H1 (cell line): ENCODE measurements at regions not wholly inside any gene's neighbourhood (a gene's known extent, or its start where the extent isn't known, plus 50 kb on each side); places are given as distances from the start of the nearest gene placed in this dataset.
A peak's percentile ranks its signal among the peaks of the same experiment; 100 is the strongest.

ENCODE experiments used
- CTCF ChIA-PET: fragments of 300-600 bp; sonication (Branson Sonifier 250); formaldehyde crosslinking; loops from one replicate; lab custom pipeline; 2021; ENCODE audit not compliant: partially characterized antibody; lab: Charles Lee
- POLR2A ChIA-PET: fragments of 300-600 bp; sonication (Branson Sonifier 250); formaldehyde crosslinking; loops from one replicate; lab custom pipeline; 2021; ENCODE audit warnings: inconsistent platforms; ENCODE audit not compliant: partially characterized antibody; lab: Charles Lee
- DNase-seq, 2 experiments: peaks; one replicate each; pipeline versions ENCODE4 v3.0.0 to v3.0.0-alpha.2; 2010 to 2022; ENCODE audit warnings: low spot score in 2 of 2, low read depth in 1 of 2, mixed read lengths in 1 of 2
- FAIRE-seq: peaks from 2 replicates; lab custom pipeline; 2011; peaks lifted over from hg19 to GRCh38; lab: Jason Lieb, UNC
- H2AFZ ChIP-seq: 2 replicates; pipeline ENCODE4 v1.8.1; 2012; ENCODE audit warnings: low read length, inconsistent platforms
- H2AK5ac ChIP-seq: 2 replicates; pipeline ENCODE4 v1.6.1; 2013; ENCODE audit warnings: low read depth, low read length
- H2BK120ac ChIP-seq: replicated peaks from 2 replicates; pipeline ENCODE3; 2013; ENCODE audit warnings: low read depth, low read length, inconsistent platforms
- H2BK12ac ChIP-seq: 2 replicates; pipeline ENCODE4 v1.6.1; 2013; ENCODE audit warnings: low read depth, low read length
- H2BK15ac ChIP-seq: 2 replicates; pipeline ENCODE4 v1.6.1; 2013; ENCODE audit warnings: low read length
- H2BK20ac ChIP-seq: 2 replicates; pipeline ENCODE4 v1.6.1; 2013; ENCODE audit warnings: low read length
- H2BK5ac ChIP-seq: 2 replicates; pipeline ENCODE4 v1.6.1; 2013; ENCODE audit warnings: low read depth, low read length
- H3K14ac ChIP-seq: 2 replicates; pipeline ENCODE4 v1.6.1; 2013; ENCODE audit warnings: inconsistent platforms; ENCODE audit not compliant: insufficient read length
- H3K18ac ChIP-seq: 2 replicates; pipeline ENCODE4 v1.6.1; 2013; ENCODE audit warnings: low read length; ENCODE audit errors: extremely low read depth
- H3K23ac ChIP-seq: 2 replicates; pipeline ENCODE4 v1.6.1; 2013; ENCODE audit warnings: inconsistent platforms; ENCODE audit not compliant: insufficient read length
- H3K23me2 ChIP-seq: 2 replicates; pipeline ENCODE4 v1.6.1; 2013; ENCODE audit warnings: low read depth, low read length
- H3K27ac ChIP-seq: 2 replicates; pipeline ENCODE4 v1.6.1; 2011; ENCODE audit warnings: low read depth, low read length, inconsistent platforms
- H3K27me3 ChIP-seq, 4 experiments: replicated peaks in 1 of 4; 1 replicate in 1 of 4; 2 replicates in 3 of 4; pipeline versions ENCODE4 v1.6.1 to v1.8.1; 2011 to 2013; ENCODE audit warnings: low read length in 3 of 4, mild to moderate bottlenecking in 3 of 4, inconsistent platforms in 2 of 4, mixed read lengths in 2 of 4, moderate library complexity in 1 of 4; ENCODE audit not compliant: control insufficient read depth in 3 of 4, insufficient read depth in 3 of 4; ENCODE audit errors: extremely low read depth in 1 of 4
- H3K36me3 ChIP-seq, 4 experiments: 2 replicates each; pipeline versions ENCODE4 v1.6.1 to v1.8.1; 2011 to 2013; ENCODE audit warnings: mild to moderate bottlenecking in 4 of 4, low read length in 3 of 4, moderate library complexity in 2 of 4, control low read depth in 1 of 4, inconsistent platforms in 1 of 4; ENCODE audit not compliant: insufficient read depth in 4 of 4, control insufficient read depth in 2 of 4
- H3K4ac ChIP-seq: replicated peaks from 2 replicates; pipeline ENCODE3; 2013; ENCODE audit warnings: low read length, low read depth, mixed read lengths, inconsistent platforms; ENCODE audit not compliant: insufficient read length
- H3K4me1 ChIP-seq, 4 experiments: replicated peaks in 1 of 4; 1 replicate in 1 of 4; 2 replicates in 3 of 4; pipeline versions ENCODE4 v1.6.1 to v1.8.1; 2011 to 2013; ENCODE audit warnings: low read length in 3 of 4, inconsistent platforms in 2 of 4, mixed read lengths in 1 of 4; ENCODE audit not compliant: insufficient read depth in 4 of 4, control insufficient read depth in 3 of 4
- H3K4me2 ChIP-seq, 2 experiments: 2 replicates each; pipeline versions ENCODE4 v1.6.1 to v1.8.1; 2011 to 2013; ENCODE audit warnings: low read depth in 2 of 2, low read length in 2 of 2, control low read depth in 1 of 2, inconsistent platforms in 1 of 2, mild to moderate bottlenecking in 1 of 2; ENCODE audit not compliant: insufficient read depth in 1 of 2
- H3K4me3 ChIP-seq, 4 experiments: fragments of 200-600, 300-600 bp in 1 of 4; sonication (generic), shearing (Covaris generic), sonication (Bioruptor Twin) in 1 of 4; 2 replicates each; pipeline versions ENCODE4 v1.5.1 to v1.8.1; 2011 to 2016; ENCODE audit warnings: low read length in 4 of 4, low read depth in 3 of 4, control low read depth in 2 of 4, inconsistent platforms in 2 of 4, mild to moderate bottlenecking in 2 of 4, mixed read lengths in 1 of 4, moderate library complexity in 1 of 4; ENCODE audit not compliant: insufficient read depth in 2 of 4; ENCODE audit errors: extremely low read depth in 1 of 4
- H3K56ac ChIP-seq: replicated peaks from 2 replicates; pipeline ENCODE3; 2013; ENCODE audit warnings: low read depth, mild to moderate bottlenecking, mixed read lengths, low read length, inconsistent platforms; ENCODE audit not compliant: insufficient read length
- H3K79me1 ChIP-seq: 2 replicates; pipeline ENCODE4 v1.6.1; 2013; ENCODE audit warnings: low read depth, low read length, control low read depth
- H3K79me2 ChIP-seq, 2 experiments: 2 replicates each; pipeline versions ENCODE4 v1.6.1 to v1.8.1; 2012 to 2013; ENCODE audit warnings: low read length in 2 of 2, mild to moderate bottlenecking in 2 of 2, inconsistent platforms in 1 of 2; ENCODE audit not compliant: insufficient read depth in 2 of 2, control insufficient read depth in 1 of 2
- H3K9ac ChIP-seq, 4 experiments: replicated peaks in 1 of 4; 1 replicate in 1 of 4; 2 replicates in 3 of 4; pipeline versions ENCODE4 v1.6.1 to v1.8.1; 2011 to 2013; ENCODE audit warnings: low read depth in 3 of 4, low read length in 3 of 4, control low read depth in 2 of 4, mild to moderate bottlenecking in 2 of 4, moderate library complexity in 2 of 4, inconsistent platforms in 1 of 4; ENCODE audit errors: extremely low read depth in 1 of 4
- H3K9me3 ChIP-seq, 2 experiments: 2 replicates each; pipeline versions ENCODE4 v1.6.1 to v1.8.1; 2012 to 2013; ENCODE audit warnings: mild to moderate bottlenecking in 2 of 2, moderate library complexity in 2 of 2, control low read depth in 1 of 2, inconsistent platforms in 1 of 2, low read depth in 1 of 2, low read length in 1 of 2, mixed read lengths in 1 of 2; ENCODE audit not compliant: insufficient read depth in 2 of 2
- H4K20me1 ChIP-seq, 2 experiments: replicated peaks in 1 of 2; 2 replicates each; pipeline versions ENCODE3 to v1.8.1; 2011 to 2013; ENCODE audit warnings: inconsistent platforms in 2 of 2, low read length in 2 of 2, mild to moderate bottlenecking in 1 of 2; ENCODE audit not compliant: insufficient read depth in 2 of 2, control insufficient read depth in 1 of 2
- H4K5ac ChIP-seq: 2 replicates; pipeline ENCODE4 v1.6.1; 2013; ENCODE audit warnings: low read length, low read depth, mixed read lengths, inconsistent platforms; ENCODE audit not compliant: insufficient read length
- H4K8ac ChIP-seq: 2 replicates; pipeline ENCODE4 v1.8.0; 2013; ENCODE audit warnings: mild to moderate bottlenecking, moderate library complexity, low read length, inconsistent platforms; ENCODE audit not compliant: insufficient read depth; ENCODE audit errors: extremely low read depth
- H4K91ac ChIP-seq: replicated peaks from 2 replicates; pipeline ENCODE3; 2013; ENCODE audit warnings: low read length, mixed read lengths, inconsistent platforms; ENCODE audit not compliant: insufficient read length
- BCL11A ChIP-seq, 2 experiments: IDR thresholded peaks; one replicate each; pipeline ENCODE4 v1.6.1; 2011; ENCODE audit warnings: low read depth in 2 of 2, low read length in 2 of 2, mild to moderate bottlenecking in 2 of 2
- CBX8 ChIP-seq: fragments of 300-800, 300-1000 bp; sonication (generic); IDR thresholded peaks from 2 replicates; pipeline ENCODE4 v1.7.1; 2016; ENCODE audit warnings: low read depth, low read length, borderline replicate concordance
- FOSL1 ChIP-seq: IDR thresholded peaks from 2 replicates; pipeline ENCODE4 v1.6.1; 2011; ENCODE audit warnings: mild to moderate bottlenecking, low read depth, low read length, moderate library complexity; ENCODE audit not compliant: insufficient read depth
- GABPA ChIP-seq: IDR thresholded peaks from 2 replicates; pipeline ENCODE4 v1.6.1; 2011; ENCODE audit warnings: mild to moderate bottlenecking, low read length, moderate library complexity, borderline replicate concordance; ENCODE audit not compliant: insufficient read depth
- HDAC2 ChIP-seq, 2 experiments: fragments of 300-600 bp in 1 of 2; sonication (generic) in 1 of 2; IDR thresholded peaks; 2 replicates each; pipeline ENCODE4 v1.6.1; 2011 to 2012; ENCODE audit warnings: low read depth in 2 of 2, low read length in 2 of 2, mild to moderate bottlenecking in 2 of 2, moderate library complexity in 2 of 2, borderline replicate concordance in 1 of 2, inconsistent platforms in 1 of 2
- HDAC6 ChIP-seq: IDR thresholded peaks from one replicate; pipeline ENCODE4 v1.7.1; 2012; ENCODE audit warnings: low read depth, mild to moderate bottlenecking, inconsistent platforms, low read length, moderate library complexity
- JUN ChIP-seq: IDR thresholded peaks from 2 replicates; pipeline ENCODE4 v1.6.1; 2011; ENCODE audit warnings: low read depth, mild to moderate bottlenecking, improper control_type of control experiment, low read length
- POLR2A ChIP-seq, 2 experiments: IDR thresholded peaks; 1 replicate in 1 of 2; 2 replicates in 1 of 2; pipeline ENCODE4 v1.6.1; 2011; ENCODE audit warnings: low read depth in 2 of 2, low read length in 2 of 2, mild to moderate bottlenecking in 2 of 2; ENCODE audit errors: control extremely low read depth in 1 of 2
- SRF ChIP-seq: IDR thresholded peaks from 2 replicates; pipeline ENCODE4 v1.6.1; 2011; ENCODE audit warnings: mild to moderate bottlenecking, low read depth, low read length, moderate library complexity
- WGBS, 2 experiments: shearing (Covaris generic) in 1 of 2; methylation state at CpG; one replicate each; pipeline versions ENCODE4 v1.1.6 to v1.1.7; 2013 to 2015; ENCODE audit warnings: low lambda C conversion rate in 2 of 2, mixed read lengths in 2 of 2, inconsistent platforms in 1 of 2, low coverage in 1 of 2, missing lambda C conversion rate in 1 of 2; ENCODE audit not compliant: insufficient replicate concordance in 2 of 2, insufficient coverage in 1 of 2, insufficient read length in 1 of 2; ENCODE audit errors: extremely low coverage in 1 of 2, missing lambda C conversion rate in 1 of 2; 5-methylcytosine and 5-hydroxymethylcytosine counted together
- TF ChIP-seq, protein P1 (sequence below): IDR thresholded peaks from 2 replicates; pipeline ENCODE4 v1.6.1; 2011; ENCODE audit warnings: low read length, improper control_type of control experiment

DNA sequence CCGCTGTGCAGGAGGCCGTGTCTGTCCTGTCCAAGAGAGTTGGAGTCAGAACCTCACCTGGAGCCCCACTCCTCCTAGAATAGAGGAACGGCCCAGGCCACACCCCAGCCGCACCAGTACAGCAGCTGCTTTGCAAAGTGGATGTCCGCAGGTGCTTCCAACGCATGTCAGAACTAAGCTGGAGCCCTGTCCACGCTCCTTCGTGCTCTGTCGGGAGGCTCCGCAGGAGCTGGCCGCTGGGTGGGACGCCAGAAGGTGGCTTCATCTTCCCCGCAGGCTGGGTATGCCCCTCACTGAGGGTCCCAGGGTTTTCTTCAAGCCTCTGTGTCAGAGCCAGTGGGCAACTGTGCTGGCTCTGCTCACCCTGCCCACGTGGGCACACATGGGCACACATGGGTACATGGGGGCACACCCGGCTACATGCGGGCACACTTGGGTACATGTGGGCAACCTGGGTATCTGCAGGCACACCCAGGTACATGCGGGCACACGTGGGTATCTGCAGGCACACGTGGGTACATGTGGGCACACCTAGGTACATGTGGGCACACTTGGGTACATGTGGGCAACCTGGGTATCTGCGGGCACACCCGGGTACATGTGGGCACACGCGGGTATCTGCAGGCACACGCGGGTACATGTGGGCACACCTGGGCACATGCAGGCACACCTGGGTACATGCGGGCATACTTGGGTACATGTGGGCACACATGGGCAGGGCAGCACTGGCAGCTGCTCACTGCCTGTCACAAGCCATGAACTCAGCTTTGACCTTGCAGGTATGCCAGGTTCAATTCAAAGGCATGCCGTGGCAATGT lies 67.1 kb upstream of the CTDP1 start:
- Histone ChIP-seq H4K20me1 (no peaks in the 10 kb centered on the region), H3K23ac (no peak overlapping the region), H3K27me3 (peaks cover 0 to 2% (median 0%) of the 10 kb centered on the region in 4 experiments; a peak in 1 of 7 replicates), H2AK5ac (no peak overlapping the region), H3K4me3 (no peak overlapping the region), H4K91ac (no peak overlapping the region), H4K5ac (no peak overlapping the region), H2BK120ac (no peak overlapping the region), H2BK5ac (no peak overlapping the region), H3K36me3 (no peaks in the 10 kb centered on the region), H3K9me3 (peaks cover 0 to 5% of the 10 kb centered on the region in 2 experiments; a peak in 1 of 4 replicates), H4K8ac (peak overlapping the region; percentile 25; the same call in 1 of the 2 replicates), H3K4ac (no peak overlapping the region), H2BK15ac (no peak overlapping the region), H2AFZ (no peak overlapping the region), H3K79me2 (no peaks in the 10 kb centered on the region), H3K23me2 (no peaks in the 10 kb centered on the region; the same call in 1 of the 2 replicates), H3K27ac (no peak overlapping the region), H3K79me1 (no peaks in the 10 kb centered on the region; the same call in 1 of the 2 replicates), H2BK20ac (no peak overlapping the region), H3K14ac (no peak overlapping the region), H3K4me2 (no peak overlapping the region), H3K4me1 (peaks cover 0 to 14% (median 0%) of the 10 kb centered on the region in 4 experiments; a peak in 3 of 7 replicates), H2BK12ac (no peak overlapping the region), H3K18ac (no peak overlapping the region), H3K9ac (no peak overlapping the region), H3K56ac (no peak overlapping the region)
- WGBS, 2 experiments = 90% methylated on average over 27 of the region's 27 CpGs; no CpG with 5 or more reads in 1 of the 2 experiments
- ChIA-PET CTCF (interaction anchor here (1.0 to 1.3 kb wide), 2 partner anchors 8 to 15 kb away, joined by 3 read pairs; no protein-coding TSS in a partner anchor), POLR2A (interaction anchor here (0.6 to 1.6 kb wide), 3 partner anchors 13 to 58 kb away, joined by 3 read pairs; no protein-coding TSS in a partner anchor)
- DNase-seq = peak in 1 of 2 experiments; percentile 33
- no peak for FAIRE-seq
- TF ChIP-seq HDAC6 (no peak), GABPA (no peak), CBX8 (no peak), JUN (no peak), POLR2A (IDR thresholded peaks at IDR 0.05; ENCODE audit: control extremely low read depth in 1 of 2, low read depth in 2 of 2, low read length in 2 of 2) (no peak), SRF (no peak), BCL11A (IDR thresholded peaks at IDR 0.05; ENCODE audit: low read depth in 2 of 2, low read length in 2 of 2) (no peak), HDAC2 (IDR thresholded peaks at IDR 0.05; ENCODE audit: borderline replicate concordance in 1 of 2, low read depth in 2 of 2, low read length in 2 of 2) (no peak), FOSL1 (no peak)
- TF ChIP-seq, protein P1, sequence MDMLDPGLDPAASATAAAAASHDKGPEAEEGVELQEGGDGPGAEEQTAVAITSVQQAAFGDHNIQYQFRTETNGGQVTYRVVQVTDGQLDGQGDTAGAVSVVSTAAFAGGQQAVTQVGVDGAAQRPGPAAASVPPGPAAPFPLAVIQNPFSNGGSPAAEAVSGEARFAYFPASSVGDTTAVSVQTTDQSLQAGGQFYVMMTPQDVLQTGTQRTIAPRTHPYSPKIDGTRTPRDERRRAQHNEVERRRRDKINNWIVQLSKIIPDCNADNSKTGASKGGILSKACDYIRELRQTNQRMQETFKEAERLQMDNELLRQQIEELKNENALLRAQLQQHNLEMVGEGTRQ = no peak
